ENCODE measurements at regions not wholly inside any gene's neighbourhood (a gene's known extent, or its start where the extent isn't known, plus 50 kb on each side); places are given as distances from the start of the nearest gene placed in this dataset.

GRCh38 chr20:5687884-5688283 is 62.3 kb upstream of the SHLD1 start:
- CTCF ChIA-PET (ENCODE audit: low intra/inter-chr PET ratio), result no interaction called here
- no peaks in the 10 kb centered on the region for H3K27me3 ChIP-seq (ENCODE audit: control insufficient read depth in 2 of 2, insufficient read depth in 2 of 2, low read length in 2 of 2)

More at GRCh38 chr20:5687884-5688283, 62.3 kb upstream of the SHLD1 start:
- WGBS (ENCODE audit: insufficient coverage, low coverage, missing lambda C conversion rate), result 34% methylated on average over 3 of the region's 4 CpGs
- Histone ChIP-seq H3K4me3 (no peak overlapping the region), H3K9me3 (replicated peaks; ENCODE audit: control insufficient read depth, insufficient read depth, low read depth, low read length) (no peaks in the 10 kb centered on the region), H4K20me1 (replicated peaks; ENCODE audit: control insufficient read depth, insufficient read depth, low read length) (no peaks in the 10 kb centered on the region), H3K79me2 (ENCODE audit: control insufficient read depth, insufficient read depth, low read length) (no peaks in the 10 kb centered on the region), H3K4me2 (ENCODE audit: insufficient read depth, low read length) (no peak overlapping the region), H2AFZ (ENCODE audit: low read depth, low read length) (peak overlapping the region; percentile 77; the same call in 1 of the 2 replicates), H3K4me1 (replicated peaks in 1 of 2; ENCODE audit: control insufficient read depth in 2 of 2, insufficient read depth in 2 of 2, low read length in 2 of 2) (peaks cover 6 to 7% of the 10 kb centered on the region in 2 experiments; a peak in 3 of 5 replicates), H3K36me3 (ENCODE audit: control insufficient read depth, insufficient read depth, low read length) (no peaks in the 10 kb centered on the region), H3K9ac (ENCODE audit: insufficient read depth in 1 of 2, low read depth in 2 of 2, low read length in 2 of 2) (no peak overlapping the region; a peak in 1 of 4 replicates), H3K27ac (ENCODE audit: extremely low read depth, low read depth, low read length) (no peak overlapping the region), H3K9me1 (ENCODE audit: control insufficient read depth, insufficient read depth, low read length) (no peaks in the 10 kb centered on the region)
- BruUV-seq (replicated peaks), result no TSS peak
- peak; percentile 11 for FAIRE-seq
- POLR2A ChIA-PET, result no interaction called here
- peak; percentile 24; the same call in 1 of the 2 replicates for TF ChIP-seq SPI1 (IDR thresholded peaks at IDR 0.05; ENCODE audit: borderline replicate concordance, low read depth, low read length)
- TF ChIP-seq NR0B1 (IDR thresholded peaks at IDR 0.05; ENCODE audit: partially characterized antibody), result no peak
- intact Hi-C loops (cut with micrococcal nuclease), result no loop called here
- no peak for ATAC-seq
- no peak for DNase-seq (ENCODE audit: extremely low read depth in 1 of 4, low spot score in 3 of 4)
- in situ Hi-C loops (cut with MboI), result no loop called here

Measured in K562 (cell line).